ENCODE measurements at regions not wholly inside any gene's neighbourhood (a gene's known extent, or its start where the extent isn't known, plus 50 kb on each side); places are given as distances from the start of the nearest gene placed in this dataset.

DNA sequence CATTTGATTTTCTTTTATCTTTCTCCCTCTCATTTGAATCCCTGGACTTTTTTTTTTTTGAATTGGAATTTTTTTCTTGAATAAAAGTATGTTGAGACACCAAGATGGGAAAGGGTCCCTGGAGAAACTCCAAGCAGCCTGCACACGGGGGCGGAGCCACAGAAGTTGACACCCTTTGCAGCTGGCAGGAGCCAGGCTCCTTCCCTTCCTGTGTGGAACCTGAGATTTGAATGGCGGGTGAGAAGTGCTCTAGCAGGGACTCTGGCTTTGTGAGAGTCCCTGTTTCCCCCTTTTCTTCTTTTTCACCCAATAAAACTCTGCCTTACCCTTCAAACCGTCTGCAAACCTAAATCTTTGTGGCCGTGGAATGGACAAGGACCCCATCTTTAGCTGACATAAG is 1381.0 kb upstream of the MIR17HG start:
- TF ChIP-seq, protein P1, sequence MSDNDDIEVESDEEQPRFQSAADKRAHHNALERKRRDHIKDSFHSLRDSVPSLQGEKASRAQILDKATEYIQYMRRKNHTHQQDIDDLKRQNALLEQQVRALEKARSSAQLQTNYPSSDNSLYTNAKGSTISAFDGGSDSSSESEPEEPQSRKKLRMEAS (IDR thresholded peaks at IDR 0.05): no peak
- TF ChIP-seq, protein P2, sequence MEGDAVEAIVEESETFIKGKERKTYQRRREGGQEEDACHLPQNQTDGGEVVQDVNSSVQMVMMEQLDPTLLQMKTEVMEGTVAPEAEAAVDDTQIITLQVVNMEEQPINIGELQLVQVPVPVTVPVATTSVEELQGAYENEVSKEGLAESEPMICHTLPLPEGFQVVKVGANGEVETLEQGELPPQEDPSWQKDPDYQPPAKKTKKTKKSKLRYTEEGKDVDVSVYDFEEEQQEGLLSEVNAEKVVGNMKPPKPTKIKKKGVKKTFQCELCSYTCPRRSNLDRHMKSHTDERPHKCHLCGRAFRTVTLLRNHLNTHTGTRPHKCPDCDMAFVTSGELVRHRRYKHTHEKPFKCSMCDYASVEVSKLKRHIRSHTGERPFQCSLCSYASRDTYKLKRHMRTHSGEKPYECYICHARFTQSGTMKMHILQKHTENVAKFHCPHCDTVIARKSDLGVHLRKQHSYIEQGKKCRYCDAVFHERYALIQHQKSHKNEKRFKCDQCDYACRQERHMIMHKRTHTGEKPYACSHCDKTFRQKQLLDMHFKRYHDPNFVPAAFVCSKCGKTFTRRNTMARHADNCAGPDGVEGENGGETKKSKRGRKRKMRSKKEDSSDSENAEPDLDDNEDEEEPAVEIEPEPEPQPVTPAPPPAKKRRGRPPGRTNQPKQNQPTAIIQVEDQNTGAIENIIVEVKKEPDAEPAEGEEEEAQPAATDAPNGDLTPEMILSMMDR (IDR thresholded peaks at IDR 0.05; ENCODE audit: low read depth, low read length, missing input control): no peak

Measured in liver (tissue), 2 donors.